Left ventricle myocardium inferior (tissue), 1 donor: ENCODE measurements at regions not wholly inside any gene's neighbourhood (a gene's known extent, or its start where the extent isn't known, plus 50 kb on each side); places are given as distances from the start of the nearest gene placed in this dataset.
"Not testable (repeated sequence)": the region's sequence is repeated elsewhere in the genome, so short reads cannot be mapped to it uniquely, and the experiment has no call there.

Experiments
- DNase-seq: peaks from one replicate; pipeline ENCODE4 v3.0.0-alpha.2; 2020
- H3K27ac ChIP-seq: fragments of 200-600 bp; replicated peaks from 2 replicates; pipeline ENCODE4 v1.8.0; 2021
- H3K27me3 ChIP-seq: fragments of 200-600 bp; 2 replicates; pipeline ENCODE4 v1.8.0; 2021; ENCODE audit warnings: low read depth
- H3K36me3 ChIP-seq: fragments of 200-600 bp; 2 replicates; pipeline ENCODE4 v1.8.0; 2021
- H3K4me1 ChIP-seq: fragments of 200-600 bp; 2 replicates; pipeline ENCODE4 v1.8.0; 2021
- H3K4me3 ChIP-seq: fragments of 200-600 bp; 2 replicates; pipeline ENCODE4 v1.8.0; 2021; ENCODE audit warnings: mild to moderate bottlenecking, moderate library complexity
- H3K9me3 ChIP-seq: fragments of 200-600 bp; replicated peaks from 2 replicates; pipeline ENCODE4 v1.8.0; 2021
- CTCF ChIP-seq: fragments of 200-600 bp; IDR thresholded peaks from 2 replicates; pipeline ENCODE4 v1.8.0; 2021; ENCODE audit warnings: antibody characterized with exemption, mild to moderate bottlenecking, borderline replicate concordance
- intact Hi-C: fragments of 100-400 bp; cut with micrococcal nuclease; formaldehyde crosslinking; loops from one replicate; pipeline ENCODE4 v1.11.0; 2022
- donor health status: DM: no; HTN: yes; CAD: no; lungs with severe emphysema.

- Histone ChIP-seq H3K4me1 (no peaks in the 10 kb centered on the region), H3K27me3 (no peaks in the 10 kb centered on the region), H3K27ac (no peak overlapping the region), H3K9me3 (no peaks in the 10 kb centered on the region), H3K4me3 (no peak overlapping the region), H3K36me3 (no peaks in the 10 kb centered on the region)
- intact Hi-C loops: no loop called here
- no peak for DNase-seq
- TF ChIP-seq CTCF: no peak
These were observed 141.1 kb upstream of the OR13F1 start for GRCh38 chr9:104362912-104363472.

GRCh38 chr9:104367507-104367906 is 136.6 kb upstream of the OR13F1 start:
- Histone ChIP-seq H3K27me3 (no peaks in the 10 kb centered on the region), H3K27ac (no peak overlapping the region), H3K4me3 (no peak overlapping the region), H3K4me1 (no peaks in the 10 kb centered on the region), H3K36me3 (no peaks in the 10 kb centered on the region), H3K9me3 (peaks cover 3% of the 10 kb centered on the region)
- TF ChIP-seq CTCF: no peak
- intact Hi-C loops: no loop called here
- no peak for DNase-seq

- H3K36me3 ChIP-seq, DNase-seq, H3K27ac ChIP-seq, H3K27me3 ChIP-seq, H3K9me3 ChIP-seq, H3K4me1 ChIP-seq, H3K4me3 ChIP-seq, intact Hi-C loops: not testable (repeated sequence)
These were observed 135.7 kb upstream of the OR13F1 start for GRCh38 chr9:104368318-104368717.

- TF ChIP-seq CTCF: no peak
- Histone ChIP-seq H3K9me3 (peaks cover 3% of the 10 kb centered on the region), H3K4me1 (no peaks in the 10 kb centered on the region), H3K36me3 (no peaks in the 10 kb centered on the region), H3K27ac (no peak overlapping the region), H3K4me3 (no peak overlapping the region), H3K27me3 (no peaks in the 10 kb centered on the region)
- intact Hi-C loops: no loop called here
- DNase-seq: peak; percentile 42
These were observed 129.4 kb upstream of the OR13F1 start for GRCh38 chr9:104374711-104375110.

- H3K27me3 ChIP-seq: peaks cover 9% of the 10 kb centered on the region
- TF ChIP-seq CTCF: no peak
- H3K36me3 ChIP-seq: no peaks in the 10 kb centered on the region
- H3K4me1 ChIP-seq: peaks cover 5% of the 10 kb centered on the region
- no peak overlapping the region for H3K4me3 ChIP-seq
- intact Hi-C loops: loop anchor here (10.0 kb wide), 1 partner anchor 211 kb away; no protein-coding TSS in a partner anchor
- no peaks in the 10 kb centered on the region for H3K9me3 ChIP-seq
- no peak overlapping the region for H3K27ac ChIP-seq
- DNase-seq: no peak
These were observed 118.0 kb upstream of the OR13F1 start for GRCh38 chr9:104386013-104386412.

GRCh38 chr9:104386425-104387069 is 117.5 kb upstream of the OR13F1 start:
- H3K27me3 ChIP-seq: peaks cover 9% of the 10 kb centered on the region
- no peak overlapping the region for H3K4me3 ChIP-seq
- H3K4me1 ChIP-seq: peaks cover 5% of the 10 kb centered on the region
- H3K9me3 ChIP-seq: no peaks in the 10 kb centered on the region
- no peak overlapping the region for H3K27ac ChIP-seq
- no peaks in the 10 kb centered on the region for H3K36me3 ChIP-seq
- TF ChIP-seq CTCF: peak; percentile 81
- DNase-seq: no peak
- intact Hi-C loops: loop anchor here (10.0 kb wide), 1 partner anchor 212 kb away; no protein-coding TSS in a partner anchor
